ENCODE measurements at regions not wholly inside any gene's neighbourhood (a gene's known extent, or its start where the extent isn't known, plus 50 kb on each side); places are given as distances from the start of the nearest gene placed in this dataset.

GRCh38 chr7:119127706-119128105 is 903.2 kb downstream of the ANKRD7 start:
- TF ChIP-seq CTCF (IDR thresholded peaks at IDR 0.05 in 4 of 5, conservative IDR thresholded peaks at IDR 0.05 in 1 of 5) (no peak), POLR2A (IDR thresholded peaks at IDR 0.05) (no peak)

Measured in gastrocnemius medialis (tissue), 4 donors.